ENCODE measurements at regions not wholly inside any gene's neighbourhood (a gene's known extent, or its start where the extent isn't known, plus 50 kb on each side); places are given as distances from the start of the nearest gene placed in this dataset.

GRCh38 chr5:126094991-126095390 is 328.2 kb upstream of the GRAMD2B start:
- no peak for DNase-seq
- in situ Hi-C loops (cut with HindIII; ENCODE audit: low pct_ligation_motif_present, low pct_unique_long_range_greater_than_20kb, low sequenced_read_pairs), result no loop called here

- DNase-seq, result no peak
- in situ Hi-C loops (cut with HindIII; ENCODE audit: low pct_ligation_motif_present, low pct_unique_long_range_greater_than_20kb, low sequenced_read_pairs), result no loop called here
Measured at GRCh38 chr5:126096442-126097006, 326.7 kb upstream of the GRAMD2B start.

GRCh38 chr5:126097876-126098275 is 325.3 kb upstream of the GRAMD2B start:
- in situ Hi-C loops (cut with HindIII; ENCODE audit: low pct_ligation_motif_present, low pct_unique_long_range_greater_than_20kb, low sequenced_read_pairs), result no loop called here
- DNase-seq, result no peak

DNA sequence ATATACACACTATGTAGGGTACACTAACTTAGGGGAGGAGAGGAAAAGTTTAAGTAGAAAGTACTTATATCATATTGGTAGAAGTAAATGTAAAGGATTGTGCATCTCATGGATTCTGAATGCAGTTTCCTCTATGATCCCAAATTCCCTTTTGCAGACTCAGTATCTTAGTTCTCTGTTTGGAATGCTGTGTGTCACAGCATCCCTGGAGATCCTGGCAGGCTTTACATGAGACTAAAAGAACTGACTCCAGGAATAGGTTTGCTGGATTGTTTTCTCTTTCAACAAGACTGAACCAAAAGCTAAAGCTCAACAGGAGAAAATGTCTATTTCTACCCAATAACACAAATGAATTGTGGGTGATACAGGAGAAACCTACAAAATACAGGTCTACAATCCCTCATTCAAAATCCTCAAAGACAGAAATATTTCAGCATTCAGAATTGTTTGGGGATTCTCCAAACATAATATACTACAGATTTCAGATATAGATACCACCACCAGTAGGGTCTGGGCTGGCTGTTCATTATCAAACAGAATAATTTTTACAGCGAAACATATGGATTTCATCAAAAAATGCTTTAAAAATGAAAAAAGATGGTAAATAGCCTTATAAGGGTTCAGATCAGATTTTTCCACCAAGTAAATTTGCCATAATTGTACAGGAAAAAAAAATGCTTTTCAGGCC is 324.7 kb upstream of the GRAMD2B start:
- DNase-seq, result no peak

GRCh38 chr5:126099077-126099476 is 324.1 kb upstream of the GRAMD2B start:
- in situ Hi-C loops (cut with HindIII; ENCODE audit: low pct_ligation_motif_present, low pct_unique_long_range_greater_than_20kb, low sequenced_read_pairs), result no loop called here
- no peak for DNase-seq

More for the DNA sequence above, 324.7 kb upstream of the GRAMD2B start:
- in situ Hi-C loops (cut with HindIII; ENCODE audit: low pct_ligation_motif_present, low pct_unique_long_range_greater_than_20kb, low sequenced_read_pairs), result no loop called here

- in situ Hi-C loops (cut with HindIII; ENCODE audit: low pct_ligation_motif_present, low pct_unique_long_range_greater_than_20kb, low sequenced_read_pairs), result no loop called here
- DNase-seq, result peak; percentile 15
Measured at GRCh38 chr5:126100767-126101166, 322.4 kb upstream of the GRAMD2B start.

- in situ Hi-C loops (cut with HindIII; ENCODE audit: low pct_ligation_motif_present, low pct_unique_long_range_greater_than_20kb, low sequenced_read_pairs), result no loop called here
- no peak for DNase-seq
Measured at GRCh38 chr5:126101901-126102300, 321.3 kb upstream of the GRAMD2B start.

GRCh38 chr5:126103050-126103449 is 320.2 kb upstream of the GRAMD2B start:
- in situ Hi-C loops (cut with HindIII; ENCODE audit: low pct_ligation_motif_present, low pct_unique_long_range_greater_than_20kb, low sequenced_read_pairs), result no loop called here
- DNase-seq, result no peak

GRCh38 chr5:126103868-126104267 is 319.3 kb upstream of the GRAMD2B start:
- no peak for DNase-seq
- in situ Hi-C loops (cut with HindIII; ENCODE audit: low pct_ligation_motif_present, low pct_unique_long_range_greater_than_20kb, low sequenced_read_pairs), result no loop called here

- in situ Hi-C loops (cut with HindIII; ENCODE audit: low pct_ligation_motif_present, low pct_unique_long_range_greater_than_20kb, low sequenced_read_pairs), result no loop called here
- DNase-seq, result no peak
Measured at GRCh38 chr5:126104341-126104740, 318.9 kb upstream of the GRAMD2B start.

- in situ Hi-C loops (cut with HindIII; ENCODE audit: low pct_ligation_motif_present, low pct_unique_long_range_greater_than_20kb, low sequenced_read_pairs), result no loop called here
- no peak for DNase-seq
Measured at GRCh38 chr5:126104951-126105350, 318.3 kb upstream of the GRAMD2B start.

GRCh38 chr5:126106029-126106428 is 317.2 kb upstream of the GRAMD2B start:
- in situ Hi-C loops (cut with HindIII; ENCODE audit: low pct_ligation_motif_present, low pct_unique_long_range_greater_than_20kb, low sequenced_read_pairs), result no loop called here
- DNase-seq, result no peak

DNA sequence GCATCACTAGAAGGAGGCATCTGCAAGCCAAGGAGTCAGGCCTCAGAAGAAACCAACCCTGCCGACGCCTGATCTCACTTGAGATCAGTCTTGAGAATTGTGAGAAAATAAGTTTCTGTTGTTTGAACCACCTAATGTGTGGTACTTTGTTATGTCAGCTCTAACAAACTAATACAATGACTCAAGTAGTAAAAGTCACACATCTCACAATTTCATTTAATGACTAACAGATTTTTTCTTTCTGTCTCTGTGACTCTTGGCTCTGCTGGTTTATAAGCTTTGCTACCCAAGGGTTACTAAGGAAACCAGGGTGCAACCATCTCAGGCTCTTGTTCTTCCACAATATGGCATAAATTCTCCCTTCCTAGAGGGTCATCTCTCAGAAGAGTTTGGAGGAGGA is 315.8 kb upstream of the GRAMD2B start:
- DNase-seq, result no peak
- in situ Hi-C loops (cut with HindIII; ENCODE audit: low pct_ligation_motif_present, low pct_unique_long_range_greater_than_20kb, low sequenced_read_pairs), result no loop called here

- in situ Hi-C loops (cut with HindIII; ENCODE audit: low pct_ligation_motif_present, low pct_unique_long_range_greater_than_20kb, low sequenced_read_pairs), result no loop called here
- DNase-seq, result no peak
Measured at GRCh38 chr5:126108470-126108869, 314.7 kb upstream of the GRAMD2B start.

DNA sequence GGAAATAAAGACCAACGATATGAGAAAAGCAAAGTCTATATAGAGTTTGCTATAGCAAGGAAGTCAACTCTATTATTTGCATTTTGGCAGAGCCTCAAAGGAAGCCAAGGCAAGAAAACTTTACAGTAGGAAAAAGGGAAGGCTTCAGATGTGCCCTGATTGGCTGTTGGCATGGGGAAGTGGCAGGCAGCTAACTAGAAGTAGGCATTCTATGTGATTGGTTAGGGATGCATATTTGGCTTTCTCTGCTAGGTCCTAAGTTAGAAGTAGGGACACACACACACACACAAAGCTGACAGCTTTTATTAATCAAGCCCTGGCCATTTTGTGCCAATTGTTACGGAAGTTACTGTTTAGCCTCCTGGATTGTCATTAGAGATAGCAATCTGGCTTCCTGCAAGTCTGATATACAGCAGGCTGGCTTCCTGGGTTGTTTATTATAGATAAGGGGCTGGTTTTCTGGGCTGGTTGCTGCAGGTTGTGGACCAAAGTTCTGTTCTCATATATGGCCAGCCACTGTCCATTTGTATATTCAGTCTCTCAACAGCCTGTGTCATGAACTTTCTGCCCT is 308.1 kb upstream of the GRAMD2B start:
- in situ Hi-C loops (cut with HindIII; ENCODE audit: low pct_ligation_motif_present, low pct_unique_long_range_greater_than_20kb, low sequenced_read_pairs), result no loop called here
- DNase-seq, result no peak

GRCh38 chr5:126117044-126117443 is 306.2 kb upstream of the GRAMD2B start:
- in situ Hi-C loops (cut with HindIII; ENCODE audit: low pct_ligation_motif_present, low pct_unique_long_range_greater_than_20kb, low sequenced_read_pairs), result no loop called here
- no peak for DNase-seq

- DNase-seq, result no peak
- in situ Hi-C loops (cut with HindIII; ENCODE audit: low pct_ligation_motif_present, low pct_unique_long_range_greater_than_20kb, low sequenced_read_pairs), result no loop called here
Measured at GRCh38 chr5:126119887-126120442, 303.2 kb upstream of the GRAMD2B start.

- in situ Hi-C loops (cut with HindIII; ENCODE audit: low pct_ligation_motif_present, low pct_unique_long_range_greater_than_20kb, low sequenced_read_pairs), result no loop called here
- DNase-seq, result no peak
Measured at GRCh38 chr5:126120939-126121338, 302.3 kb upstream of the GRAMD2B start.

DNA sequence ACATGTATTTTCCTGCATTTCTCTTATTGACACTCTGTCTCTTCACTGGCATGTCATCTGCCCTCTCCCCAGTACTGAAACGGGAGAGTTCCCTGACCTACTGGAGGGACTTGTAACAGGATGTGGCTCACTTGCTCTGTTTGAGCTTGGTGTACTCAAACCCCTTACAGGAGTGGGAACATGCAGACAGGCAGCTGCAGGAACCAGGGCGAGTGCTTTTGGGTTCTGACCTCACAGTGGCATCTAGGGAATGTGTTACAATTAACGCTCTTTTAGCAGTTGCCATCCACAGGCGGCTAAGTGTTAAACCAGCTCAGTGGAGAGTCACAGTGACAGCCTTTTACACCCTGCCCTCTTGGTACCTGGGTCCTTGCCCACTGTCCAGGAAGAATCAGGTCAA is 300.3 kb upstream of the GRAMD2B start:
- no peak for DNase-seq
- in situ Hi-C loops (cut with HindIII; ENCODE audit: low pct_ligation_motif_present, low pct_unique_long_range_greater_than_20kb, low sequenced_read_pairs), result no loop called here
